GM19023 (cell line): ENCODE measurements at regions not wholly inside any gene's neighbourhood (a gene's known extent, or its start where the extent isn't known, plus 50 kb on each side); places are given as distances from the start of the nearest gene placed in this dataset.
A peak's percentile ranks its signal among the peaks of the same experiment; 100 is the strongest.
"Not testable (repeated sequence)": the region's sequence is repeated elsewhere in the genome, so short reads cannot be mapped to it uniquely, and the experiment has no call there.

Experiments
- ATAC-seq: cut with Tn5 transposase; IDR thresholded peaks from one replicate; pipeline ENCODE4 v1.9.1; 2021; ENCODE audit warnings: mild to moderate bottlenecking, moderate library complexity; ENCODE audit not compliant: unreplicated experiment

DNA sequence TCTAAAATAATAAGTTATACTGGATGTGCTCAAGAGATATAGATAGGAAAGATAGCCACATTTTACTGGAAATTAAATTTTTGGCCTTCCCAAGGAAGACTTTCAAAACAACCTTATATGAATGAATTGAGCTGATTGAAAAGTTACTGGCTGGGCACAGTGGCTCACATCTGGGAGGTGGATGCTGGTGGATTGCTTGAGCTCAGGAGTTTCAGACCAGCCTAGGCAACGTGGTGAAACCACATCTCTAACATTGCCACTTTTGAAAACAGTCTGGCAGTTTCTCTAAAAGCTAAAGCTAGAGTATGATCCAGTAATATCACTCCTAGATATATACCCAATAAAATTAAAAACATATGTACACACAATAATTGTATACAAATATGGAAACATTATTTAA, 231.4 kb upstream of the POU1F1 start:
- no peak for ATAC-seq

- ATAC-seq: peak; percentile 83
These were observed 227.6 kb upstream of the POU1F1 start for GRCh38 chr3:87503900-87504498.

- no peak for ATAC-seq
These were observed 224.7 kb upstream of the POU1F1 start for GRCh38 chr3:87501076-87501475.

DNA sequence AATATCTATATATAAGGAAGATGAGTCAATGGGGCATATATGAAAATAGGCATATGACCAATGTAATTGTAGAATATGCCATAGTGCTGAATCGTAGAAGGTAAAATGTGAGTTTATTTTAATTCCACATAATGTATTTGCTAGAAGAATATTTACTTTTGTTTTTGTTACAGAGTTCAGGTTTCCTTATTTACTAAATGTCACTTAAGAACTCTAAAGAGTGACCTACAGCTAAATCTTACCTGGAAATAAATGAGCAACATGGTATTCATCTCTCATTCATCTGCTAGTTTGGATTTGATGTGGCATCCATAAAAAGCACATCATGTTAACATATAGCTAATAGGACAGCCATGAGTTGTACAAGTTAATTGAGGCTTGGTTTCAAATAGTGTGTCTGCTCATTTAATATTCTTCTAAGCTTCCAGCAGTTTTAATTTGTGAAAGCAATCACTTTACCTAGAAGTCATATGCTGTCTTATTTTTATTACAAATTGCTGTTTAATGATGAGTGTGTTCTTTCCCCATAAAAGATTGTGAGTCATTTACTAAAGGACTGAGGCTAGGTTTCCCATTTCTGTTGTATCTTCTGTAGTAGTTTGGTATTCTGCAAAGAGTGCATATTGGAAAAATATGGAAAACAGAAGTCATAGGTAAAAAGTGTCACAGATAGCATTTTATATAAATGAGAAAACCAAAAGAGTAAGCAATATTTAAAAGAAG, 222.1 kb upstream of the POU1F1 start:
- no peak for ATAC-seq

DNA sequence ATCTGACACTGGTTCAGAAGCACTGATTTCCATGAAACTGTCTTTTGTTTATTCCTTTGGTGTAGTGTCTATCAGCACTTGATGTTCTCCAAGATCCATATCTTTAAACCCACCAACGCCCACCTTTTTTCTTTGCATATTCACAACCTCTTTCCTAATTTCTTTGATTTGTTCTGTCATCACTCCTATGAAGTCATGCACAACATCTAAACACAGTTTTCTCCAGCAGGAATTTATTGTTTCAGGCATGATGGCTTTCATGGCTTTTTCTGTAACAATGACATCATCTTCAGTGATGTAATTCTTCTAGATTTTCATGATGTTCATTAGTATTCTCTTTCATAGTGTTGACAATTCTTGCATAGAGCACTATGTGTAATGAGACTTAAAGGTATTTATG, 219.6 kb upstream of the POU1F1 start:
- no peak for ATAC-seq

GRCh38 chr3:87494264-87494663, 217.9 kb upstream of the POU1F1 start:
- ATAC-seq: no peak

GRCh38 chr3:87491843-87492242, 215.5 kb upstream of the POU1F1 start:
- ATAC-seq: no peak

DNA sequence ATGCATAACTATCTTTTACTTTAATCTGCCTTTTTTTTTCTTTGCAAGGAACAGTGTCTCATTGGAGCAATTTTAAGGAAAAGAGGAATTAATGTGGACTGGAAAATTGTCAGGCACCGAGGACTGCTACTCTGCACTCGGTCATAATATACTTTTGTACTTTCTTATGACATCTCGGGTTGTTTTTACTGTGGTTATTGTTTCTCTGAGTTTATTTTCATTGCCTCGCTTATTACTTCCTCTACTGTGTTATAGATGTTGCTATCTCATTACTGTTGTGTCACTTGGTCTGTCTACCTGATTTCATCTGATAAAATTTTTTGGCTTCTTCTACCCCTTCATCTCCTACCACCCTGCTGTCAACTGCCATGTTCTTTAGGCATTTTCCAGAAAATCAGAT, 213.5 kb upstream of the POU1F1 start:
- ATAC-seq: no peak

DNA sequence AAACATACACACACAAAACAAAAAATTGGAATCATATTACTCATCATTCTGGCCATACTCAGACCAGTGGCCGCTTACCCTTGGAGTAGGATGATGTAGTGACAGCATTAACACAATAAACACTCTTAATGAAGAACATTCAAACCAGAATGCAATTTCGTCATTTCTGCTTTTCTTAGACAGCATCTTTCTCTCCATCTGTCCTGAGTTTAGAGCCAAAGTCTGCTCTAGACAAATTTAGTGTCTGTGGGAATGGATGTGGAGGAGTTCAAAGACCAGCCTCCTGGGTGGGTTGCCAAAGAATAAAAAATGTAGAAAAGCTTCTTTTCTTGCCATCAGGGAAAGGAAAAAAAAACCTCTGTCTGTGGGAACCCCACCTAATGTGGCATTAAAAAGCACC, 212.4 kb upstream of the POU1F1 start:
- ATAC-seq: no peak

DNA sequence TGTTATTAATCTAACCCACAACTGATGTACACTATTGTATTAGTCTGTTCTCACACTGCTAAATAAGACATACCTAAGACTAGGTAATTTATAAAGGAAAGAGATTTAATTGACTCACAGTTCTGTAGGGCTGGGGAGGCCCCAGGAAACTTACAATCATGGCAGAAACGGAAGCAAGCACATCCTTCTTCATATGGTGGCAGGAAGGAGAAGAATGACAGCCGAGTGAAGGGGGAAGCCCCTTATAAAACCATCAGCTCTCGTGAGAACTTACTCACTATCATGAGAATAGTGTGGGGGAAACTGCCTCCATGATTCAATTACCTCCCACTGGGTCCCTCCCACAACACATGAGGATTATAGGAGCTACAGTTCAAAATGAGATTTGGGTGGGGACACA, 210.3 kb upstream of the POU1F1 start:
- ATAC-seq: not testable (repeated sequence)

GRCh38 chr3:87486115-87486514, 209.7 kb upstream of the POU1F1 start:
- ATAC-seq: no peak

DNA sequence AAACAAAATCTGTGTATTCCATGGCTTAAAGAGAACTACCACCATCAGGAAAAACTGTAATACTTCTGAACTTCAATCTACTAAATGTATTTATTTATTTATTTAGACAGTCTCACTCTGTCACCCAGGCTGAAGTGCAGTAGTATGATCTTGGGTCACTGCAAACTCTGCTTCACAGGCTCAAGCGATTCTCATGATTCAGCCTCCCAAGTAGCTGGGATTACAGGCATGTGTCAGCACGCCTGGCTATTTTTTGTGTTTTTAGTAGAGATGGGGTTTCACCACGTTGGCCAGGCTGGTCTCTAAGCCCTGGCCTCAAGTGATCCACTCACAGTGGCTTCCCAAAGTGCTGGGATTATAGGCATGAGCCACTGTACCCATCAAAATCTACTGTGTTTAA, 202.3 kb upstream of the POU1F1 start:
- ATAC-seq: no peak

DNA sequence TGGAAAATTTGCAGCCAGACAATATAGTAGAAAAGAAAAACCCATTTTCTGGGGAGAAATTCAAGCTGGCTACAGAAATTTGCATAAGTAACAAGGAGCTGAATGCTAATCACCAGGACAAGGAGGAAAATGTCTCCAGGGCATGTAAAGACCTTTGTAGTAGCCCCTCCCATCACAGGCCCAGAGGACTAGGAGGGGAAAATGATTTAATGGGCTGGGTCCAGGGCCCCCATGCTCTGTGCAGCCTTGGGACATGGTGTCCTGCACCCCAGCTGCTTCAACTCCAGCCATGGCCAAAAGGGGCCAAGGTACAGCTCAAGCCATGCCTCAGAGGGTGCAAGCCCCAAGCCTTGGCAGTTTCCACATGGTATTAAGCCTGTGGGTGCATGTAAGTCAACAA, 197.6 kb upstream of the POU1F1 start:
- ATAC-seq: no peak

DNA sequence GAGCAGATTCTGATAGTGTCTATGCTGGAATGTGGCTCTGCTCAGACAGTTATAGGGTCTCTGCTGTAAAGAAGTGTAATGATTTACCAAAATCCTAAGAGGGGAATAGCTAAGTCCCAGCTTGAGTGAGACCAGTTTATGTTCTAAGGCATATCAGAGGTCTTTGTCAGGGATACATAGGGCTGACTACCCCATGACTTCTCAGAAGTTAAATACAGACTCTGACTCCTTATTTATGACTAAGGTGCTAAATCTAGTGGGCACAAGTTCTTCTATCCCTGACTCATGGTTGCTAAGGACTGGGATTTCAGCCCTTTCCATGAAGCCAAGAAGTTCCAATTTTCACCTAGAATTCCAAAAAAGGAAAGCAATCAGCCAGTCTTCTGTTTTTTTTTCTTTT, 192.6 kb upstream of the POU1F1 start:
- no peak for ATAC-seq

DNA sequence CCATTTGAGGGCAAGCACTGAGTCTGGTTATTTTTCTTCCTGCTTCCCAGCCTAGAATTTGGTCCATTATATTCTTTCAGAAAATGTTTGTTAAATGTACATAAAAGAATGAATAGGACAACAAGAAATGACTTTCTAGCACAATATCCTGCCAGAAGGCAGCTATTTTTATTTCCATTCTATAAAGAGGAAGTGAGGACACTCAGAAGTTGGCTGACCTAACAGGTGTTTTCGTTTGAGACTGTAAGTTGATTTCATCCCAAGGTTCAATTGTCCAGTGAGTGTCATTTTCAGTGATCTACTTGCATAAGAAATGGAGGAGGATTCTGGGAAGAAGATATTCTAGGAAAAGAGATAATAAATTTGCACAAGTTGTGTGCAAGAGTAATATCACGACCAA, 191.9 kb upstream of the POU1F1 start:
- no peak for ATAC-seq

- no peak for ATAC-seq
These were observed 185.8 kb upstream of the POU1F1 start for GRCh38 chr3:87462228-87462627.

DNA sequence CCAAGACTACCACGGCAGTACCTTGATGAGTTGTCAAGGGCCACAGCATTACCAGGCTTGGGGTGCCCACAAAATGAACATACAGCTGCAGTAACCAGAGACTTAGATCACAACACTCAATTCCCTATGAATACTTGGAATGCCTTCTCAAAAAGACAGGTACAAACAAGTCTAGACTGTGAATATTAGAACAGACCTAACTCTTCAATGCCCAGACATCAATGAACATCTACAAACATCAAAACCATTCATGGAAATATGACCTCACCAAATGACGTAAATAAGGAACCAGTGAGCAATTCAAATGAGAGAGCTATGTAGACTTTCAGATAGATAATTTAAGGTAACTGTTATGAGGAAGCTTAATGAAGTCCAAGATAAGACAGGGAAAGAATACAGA, 185.1 kb upstream of the POU1F1 start:
- no peak for ATAC-seq

DNA sequence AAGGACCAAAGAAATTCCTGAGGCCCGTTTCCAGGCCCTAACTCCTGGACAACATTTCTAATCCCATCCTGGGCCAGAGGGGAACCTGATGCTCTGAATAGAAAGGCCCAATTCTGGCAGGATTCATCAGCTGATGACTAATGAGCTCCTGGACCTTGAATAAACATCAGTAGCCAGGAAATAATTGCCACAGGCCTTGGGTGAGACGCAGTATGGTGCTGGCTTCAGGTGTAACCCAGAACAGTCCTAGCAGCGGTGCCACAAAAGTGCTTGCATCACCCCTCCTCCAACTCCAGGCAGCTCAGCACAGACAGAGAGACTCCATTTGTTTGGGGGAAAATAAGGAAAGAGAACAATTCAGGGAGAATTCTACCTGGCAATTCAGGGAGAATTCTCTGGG, 184.7 kb upstream of the POU1F1 start:
- ATAC-seq: no peak

DNA sequence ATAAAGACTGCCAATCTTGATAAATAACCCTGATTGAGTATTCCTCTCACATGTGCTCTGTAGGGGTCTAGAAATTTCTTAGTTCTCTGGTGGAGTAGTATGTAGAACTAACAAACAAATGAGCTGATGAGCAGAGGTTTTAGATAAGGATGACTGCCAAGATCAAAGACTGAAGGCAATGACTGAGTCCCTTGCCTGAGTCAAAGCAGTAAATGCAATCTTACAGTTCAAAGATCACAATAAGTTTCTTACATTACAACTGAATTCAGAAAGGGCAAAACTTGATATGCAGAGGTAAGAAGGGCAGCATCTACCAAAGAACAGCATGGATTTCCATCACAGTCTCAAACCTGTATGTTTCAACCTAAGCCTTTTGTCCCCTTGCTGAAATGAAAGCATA, 172.2 kb upstream of the POU1F1 start:
- no peak for ATAC-seq

DNA sequence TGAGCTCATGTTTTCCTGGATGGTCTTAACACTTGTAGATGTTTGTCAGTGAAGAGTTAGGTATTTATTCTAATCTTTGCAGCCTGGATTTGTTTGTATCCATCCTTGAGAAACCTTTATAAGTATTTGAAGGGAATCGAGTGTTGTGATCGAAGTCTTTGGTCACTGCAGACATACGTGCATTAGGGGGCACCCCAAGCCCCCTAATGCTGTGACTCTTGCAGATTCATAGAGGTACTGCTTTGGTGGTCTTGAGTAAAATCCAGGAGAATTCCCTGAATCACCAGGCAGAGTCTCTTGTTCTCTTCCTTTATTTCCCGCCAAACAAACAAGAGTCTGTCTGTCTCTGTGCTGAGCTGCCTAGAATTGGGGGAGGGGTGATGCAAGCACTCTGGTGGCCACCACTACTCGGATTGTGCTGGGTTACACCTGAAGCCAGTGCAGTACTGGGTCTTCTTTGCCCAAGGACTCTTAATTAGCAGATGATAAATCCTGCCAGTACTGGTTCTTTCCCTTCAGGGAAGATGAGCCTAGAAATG, 170.5 kb upstream of the POU1F1 start:
- no peak for ATAC-seq

- ATAC-seq: no peak
These were observed 166.1 kb upstream of the POU1F1 start for GRCh38 chr3:87442470-87442869.

DNA sequence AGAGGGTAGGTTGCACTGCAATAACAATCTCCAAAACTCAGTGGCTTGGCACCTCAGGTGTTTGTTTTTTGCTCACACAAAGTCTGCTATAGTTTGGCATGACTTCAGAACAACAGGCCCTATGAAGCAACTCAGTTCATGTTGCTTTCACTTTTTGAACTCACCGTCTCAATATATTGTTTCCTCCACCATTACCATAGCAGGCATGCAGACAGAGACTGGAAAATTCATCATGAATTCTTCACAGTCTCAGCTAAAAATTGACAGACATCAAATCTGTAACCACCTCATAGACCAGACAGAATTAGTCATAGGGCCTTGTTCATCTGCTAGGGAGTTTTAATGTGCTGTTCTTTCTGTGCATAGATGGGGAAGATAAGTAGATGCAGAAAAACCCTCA, 161.4 kb upstream of the POU1F1 start:
- ATAC-seq: no peak
